H1 (cell line): ENCODE measurements at regions not wholly inside any gene's neighbourhood (a gene's known extent, or its start where the extent isn't known, plus 50 kb on each side); places are given as distances from the start of the nearest gene placed in this dataset.

Experiments used
- CHD1 ChIP-seq: IDR thresholded peaks from 2 replicates; pipeline ENCODE4 v1.6.1; 2012; ENCODE audit warnings: low read depth, low read length, improper control_type of control experiment
- EP300 ChIP-seq, 2 experiments: IDR thresholded peaks; 1 replicate in 1 of 2; 2 replicates in 1 of 2; pipeline ENCODE4 v1.6.1; 2011 to 2012; ENCODE audit warnings: low read depth in 2 of 2, low read length in 2 of 2, mild to moderate bottlenecking in 2 of 2, borderline replicate concordance in 1 of 2, inconsistent platforms in 1 of 2, moderate library complexity in 1 of 2
- MAFK ChIP-seq: IDR thresholded peaks from 2 replicates; pipeline ENCODE4 v1.6.1; 2012; ENCODE audit warnings: low read depth, mild to moderate bottlenecking, improper control_type of control experiment, low read length
- NANOG ChIP-seq: IDR thresholded peaks from 2 replicates; pipeline ENCODE4 v1.6.1; 2011; ENCODE audit warnings: low read length, low read depth, mild to moderate bottlenecking, inconsistent platforms; ENCODE audit not compliant: insufficient read depth, poor library complexity, severe bottlenecking
- SIN3A ChIP-seq, 2 experiments: IDR thresholded peaks in 1 of 2; conservative IDR thresholded peaks in 1 of 2; 2 replicates each; pipeline ENCODE4 v1.6.1; 2011 to 2012; ENCODE audit warnings: low read length in 2 of 2, improper control_type of control experiment in 1 of 2, low read depth in 1 of 2, mild to moderate bottlenecking in 1 of 2
- SP1 ChIP-seq: IDR thresholded peaks from 2 replicates; pipeline ENCODE4 v1.6.1; 2011; ENCODE audit warnings: low read depth, low read length
- YY1 ChIP-seq: IDR thresholded peaks from 2 replicates; pipeline ENCODE4 v1.6.1; 2011; ENCODE audit warnings: low read depth, mild to moderate bottlenecking, low read length
- TF ChIP-seq, protein P1 (sequence below), 3 experiments: IDR thresholded peaks; 1 replicate in 2 of 3; 2 replicates in 1 of 3; pipeline versions ENCODE4 v1.5.1 to v1.6.1; 2011; ENCODE audit warnings: low read length in 3 of 3, mild to moderate bottlenecking in 3 of 3, inconsistent platforms in 2 of 3, low read depth in 1 of 3, moderate library complexity in 1 of 3; ENCODE audit not compliant: insufficient read depth in 1 of 3; ENCODE audit errors: control extremely low read depth in 1 of 3

DNA sequence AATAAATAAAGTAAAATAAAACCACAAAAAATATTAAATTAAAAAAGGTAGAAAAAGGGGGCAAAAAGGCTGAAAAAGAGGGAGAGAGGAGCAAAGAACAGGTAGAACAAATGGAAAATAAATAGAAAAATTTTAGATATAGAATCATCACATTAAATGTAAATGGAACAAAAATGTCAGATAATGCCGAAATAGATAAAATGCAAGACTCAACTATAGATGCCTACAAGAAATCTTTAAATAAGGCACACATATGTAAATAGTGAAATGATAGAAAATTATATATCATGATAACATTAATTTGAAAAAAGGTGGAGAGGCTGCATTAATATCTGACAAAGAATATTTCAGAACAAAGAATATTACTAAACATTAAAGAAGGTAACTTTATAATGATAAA lies 477.1 kb upstream of the SPRY2 start:
- TF ChIP-seq MAFK (no peak), NANOG (no peak), EP300 (IDR thresholded peaks at IDR 0.05; ENCODE audit: borderline replicate concordance in 1 of 2, low read depth in 2 of 2, low read length in 2 of 2) (no peak), SIN3A (conservative IDR thresholded peaks at IDR 0.05 in 1 of 2, IDR thresholded peaks at IDR 0.05 in 1 of 2; ENCODE audit: low read depth in 1 of 2, low read length in 2 of 2) (no peak), YY1 (no peak), CHD1 (no peak), SP1 (no peak)
- TF ChIP-seq, protein P1, sequence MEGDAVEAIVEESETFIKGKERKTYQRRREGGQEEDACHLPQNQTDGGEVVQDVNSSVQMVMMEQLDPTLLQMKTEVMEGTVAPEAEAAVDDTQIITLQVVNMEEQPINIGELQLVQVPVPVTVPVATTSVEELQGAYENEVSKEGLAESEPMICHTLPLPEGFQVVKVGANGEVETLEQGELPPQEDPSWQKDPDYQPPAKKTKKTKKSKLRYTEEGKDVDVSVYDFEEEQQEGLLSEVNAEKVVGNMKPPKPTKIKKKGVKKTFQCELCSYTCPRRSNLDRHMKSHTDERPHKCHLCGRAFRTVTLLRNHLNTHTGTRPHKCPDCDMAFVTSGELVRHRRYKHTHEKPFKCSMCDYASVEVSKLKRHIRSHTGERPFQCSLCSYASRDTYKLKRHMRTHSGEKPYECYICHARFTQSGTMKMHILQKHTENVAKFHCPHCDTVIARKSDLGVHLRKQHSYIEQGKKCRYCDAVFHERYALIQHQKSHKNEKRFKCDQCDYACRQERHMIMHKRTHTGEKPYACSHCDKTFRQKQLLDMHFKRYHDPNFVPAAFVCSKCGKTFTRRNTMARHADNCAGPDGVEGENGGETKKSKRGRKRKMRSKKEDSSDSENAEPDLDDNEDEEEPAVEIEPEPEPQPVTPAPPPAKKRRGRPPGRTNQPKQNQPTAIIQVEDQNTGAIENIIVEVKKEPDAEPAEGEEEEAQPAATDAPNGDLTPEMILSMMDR (IDR thresholded peaks at IDR 0.05; ENCODE audit: control extremely low read depth in 1 of 3, insufficient read depth in 1 of 3, low read depth in 1 of 3, low read length in 3 of 3), result no peak
